Colonic mucosa (tissue), 4 donors: ENCODE measurements at regions not wholly inside any gene's neighbourhood (a gene's known extent, or its start where the extent isn't known, plus 50 kb on each side); places are given as distances from the start of the nearest gene placed in this dataset.

Experiments
- DNase-seq: peaks from one replicate; pipeline ENCODE4 v3.0.0-alpha.2; 2020
- H3K27ac ChIP-seq: fragments of 200-600 bp; one replicate; pipeline ENCODE4 v1.8.0; 2021
- H3K27me3 ChIP-seq: fragments of 200-600 bp; one replicate; pipeline ENCODE4 v1.8.0; 2021
- H3K36me3 ChIP-seq: fragments of 200-600 bp; one replicate; pipeline ENCODE4 v1.8.0; 2021
- H3K4me1 ChIP-seq: fragments of 200-600 bp; one replicate; pipeline ENCODE4 v1.8.0; 2021; ENCODE audit warnings: mild to moderate bottlenecking
- H3K4me3 ChIP-seq: fragments of 200-600 bp; one replicate; pipeline ENCODE4 v1.8.0; 2021
- H3K9ac ChIP-seq, 2 donors: one replicate each; pipeline ENCODE4 v1.7.0; 2013; ENCODE audit warnings: control low read depth in 2 of 2, low read depth in 2 of 2, low read length in 2 of 2
- H3K9me3 ChIP-seq: fragments of 200-600 bp; one replicate; pipeline ENCODE4 v1.8.0; 2021
- intact Hi-C: fragments of 100-400 bp; cut with DNase I; formaldehyde crosslinking; loops from one replicate; pipeline ENCODE4 v1.14.1; 2022
- TF ChIP-seq, protein P1 (sequence below): fragments of 200-600 bp; IDR thresholded peaks from one replicate; pipeline ENCODE4 v1.8.0; 2022; ENCODE audit warnings: antibody characterized with exemption, mild to moderate bottlenecking
- donor health status: healthy.
- donor health status: DM: no; HTN: no; CAD: no.
- donor health status: DM: no; HTN: no; CAD: no.

- Histone ChIP-seq H3K9ac (no peak overlapping the region), H3K27me3 (no peaks in the 10 kb centered on the region), H3K9me3 (no peaks in the 10 kb centered on the region), H3K4me3 (no peak overlapping the region), H3K27ac (no peak overlapping the region), H3K36me3 (no peaks in the 10 kb centered on the region), H3K4me1 (no peaks in the 10 kb centered on the region)
- intact Hi-C loops: no loop called here
- TF ChIP-seq, protein P1, sequence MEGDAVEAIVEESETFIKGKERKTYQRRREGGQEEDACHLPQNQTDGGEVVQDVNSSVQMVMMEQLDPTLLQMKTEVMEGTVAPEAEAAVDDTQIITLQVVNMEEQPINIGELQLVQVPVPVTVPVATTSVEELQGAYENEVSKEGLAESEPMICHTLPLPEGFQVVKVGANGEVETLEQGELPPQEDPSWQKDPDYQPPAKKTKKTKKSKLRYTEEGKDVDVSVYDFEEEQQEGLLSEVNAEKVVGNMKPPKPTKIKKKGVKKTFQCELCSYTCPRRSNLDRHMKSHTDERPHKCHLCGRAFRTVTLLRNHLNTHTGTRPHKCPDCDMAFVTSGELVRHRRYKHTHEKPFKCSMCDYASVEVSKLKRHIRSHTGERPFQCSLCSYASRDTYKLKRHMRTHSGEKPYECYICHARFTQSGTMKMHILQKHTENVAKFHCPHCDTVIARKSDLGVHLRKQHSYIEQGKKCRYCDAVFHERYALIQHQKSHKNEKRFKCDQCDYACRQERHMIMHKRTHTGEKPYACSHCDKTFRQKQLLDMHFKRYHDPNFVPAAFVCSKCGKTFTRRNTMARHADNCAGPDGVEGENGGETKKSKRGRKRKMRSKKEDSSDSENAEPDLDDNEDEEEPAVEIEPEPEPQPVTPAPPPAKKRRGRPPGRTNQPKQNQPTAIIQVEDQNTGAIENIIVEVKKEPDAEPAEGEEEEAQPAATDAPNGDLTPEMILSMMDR: no peak
- no peak for DNase-seq
Measured at GRCh38 chr1:229792012-229792975, 166.2 kb downstream of the URB2 start.

DNA sequence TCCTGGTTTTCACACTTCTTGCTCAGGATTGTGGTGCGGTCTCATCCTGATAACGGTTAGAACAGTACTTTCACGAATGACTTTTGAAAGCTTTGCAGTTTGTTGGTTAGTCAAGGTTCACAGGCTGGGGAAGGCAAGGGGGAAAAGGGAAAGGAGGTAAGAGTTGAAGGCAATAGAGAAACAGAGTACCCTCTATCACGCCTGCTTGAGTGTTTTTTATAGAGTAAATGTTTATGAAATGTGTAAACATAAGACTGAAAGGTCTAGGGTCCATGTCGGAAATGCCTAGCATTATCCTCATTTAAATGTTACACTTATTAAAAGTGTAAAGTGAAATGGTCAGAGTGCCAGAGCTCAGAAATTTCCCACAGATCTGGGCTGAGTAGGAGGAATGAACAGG lies 167.4 kb downstream of the URB2 start:
- H3K9ac ChIP-seq: no peak overlapping the region
- no peak overlapping the region for H3K4me3 ChIP-seq
- no peaks in the 10 kb centered on the region for H3K36me3 ChIP-seq
- no peak for DNase-seq
- no peaks in the 10 kb centered on the region for H3K9me3 ChIP-seq
- TF ChIP-seq, protein P1: no peak
- no peak overlapping the region for H3K27ac ChIP-seq
- intact Hi-C loops: no loop called here
- no peaks in the 10 kb centered on the region for H3K4me1 ChIP-seq
- no peaks in the 10 kb centered on the region for H3K27me3 ChIP-seq

DNA sequence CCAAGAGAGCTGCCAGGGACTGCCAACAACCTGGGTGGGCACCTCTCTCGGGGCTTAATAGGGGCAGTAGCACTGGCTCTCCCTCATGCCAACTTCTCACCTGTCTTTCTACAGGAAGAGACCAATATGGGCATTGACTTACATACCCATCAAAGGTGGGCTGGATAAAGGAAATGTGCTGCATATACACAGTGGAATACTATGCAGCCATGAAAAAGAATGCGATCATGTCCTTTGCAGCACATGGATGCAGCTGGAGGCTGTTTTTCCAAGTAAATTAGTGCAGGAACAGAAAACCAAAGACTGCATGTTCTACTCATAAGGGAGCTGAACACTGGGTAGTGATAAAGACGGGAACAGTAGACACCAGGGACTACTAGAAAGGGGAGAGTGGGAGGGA lies 172.5 kb downstream of the URB2 start:
- Histone ChIP-seq H3K9ac (no peak overlapping the region), H3K27me3 (no peaks in the 10 kb centered on the region), H3K36me3 (no peaks in the 10 kb centered on the region), H3K9me3 (no peaks in the 10 kb centered on the region), H3K27ac (no peak overlapping the region), H3K4me1 (no peaks in the 10 kb centered on the region), H3K4me3 (no peak overlapping the region)
- intact Hi-C loops: no loop called here
- DNase-seq: no peak
- TF ChIP-seq, protein P1: no peak

GRCh38 chr1:229803626-229804217 lies 177.7 kb downstream of the URB2 start:
- peak; percentile 35 for DNase-seq
- no peaks in the 10 kb centered on the region for H3K27me3 ChIP-seq
- TF ChIP-seq, protein P1: no peak

GRCh38 chr1:229808272-229808671 lies 182.2 kb downstream of the URB2 start:
- H3K27ac ChIP-seq: no peak overlapping the region
- H3K9ac ChIP-seq: no peak overlapping the region
- DNase-seq: no peak
- no peaks in the 10 kb centered on the region for H3K36me3 ChIP-seq
- no peaks in the 10 kb centered on the region for H3K9me3 ChIP-seq
- intact Hi-C loops: no loop called here
- TF ChIP-seq, protein P1: no peak
- H3K4me3 ChIP-seq: no peak overlapping the region
- no peaks in the 10 kb centered on the region for H3K27me3 ChIP-seq
- H3K4me1 ChIP-seq: no peaks in the 10 kb centered on the region

More at GRCh38 chr1:229803626-229804217, 177.7 kb downstream of the URB2 start:
- H3K9me3 ChIP-seq: no peaks in the 10 kb centered on the region
- no peak overlapping the region for H3K27ac ChIP-seq
- no peaks in the 10 kb centered on the region for H3K36me3 ChIP-seq
- no peak overlapping the region for H3K9ac ChIP-seq
- no peaks in the 10 kb centered on the region for H3K4me1 ChIP-seq
- no peak overlapping the region for H3K4me3 ChIP-seq
- intact Hi-C loops: no loop called here
